Panc1 (cell line): ENCODE measurements at regions not wholly inside any gene's neighbourhood (a gene's known extent, or its start where the extent isn't known, plus 50 kb on each side); places are given as distances from the start of the nearest gene placed in this dataset.

Source experiments
- POLR2AphosphoS5 ChIP-seq: IDR thresholded peaks from 2 replicates; pipeline ENCODE4 v1.6.1; 2012; ENCODE audit warnings: mild to moderate bottlenecking, low read depth, low read length, moderate library complexity
- SIN3A ChIP-seq: IDR thresholded peaks from 2 replicates; pipeline ENCODE4 v1.6.1; 2012; ENCODE audit warnings: low read depth, mild to moderate bottlenecking, low read length, moderate library complexity, borderline replicate concordance; ENCODE audit not compliant: insufficient read depth
- TCF7L2 ChIP-seq: IDR thresholded peaks from 2 replicates; pipeline ENCODE4 v1.6.1; 2011; ENCODE audit warnings: mild to moderate bottlenecking, low read depth, low read length, inconsistent platforms
- TF ChIP-seq, protein P1 (sequence below): fragments of 450-650 bp; IDR thresholded peaks from 2 replicates; pipeline ENCODE4 v1.5.1; 2017; ENCODE audit warnings: mild to moderate bottlenecking
- TF ChIP-seq, protein P2 (sequence below), 2 experiments: IDR thresholded peaks; 2 replicates each; pipeline ENCODE4 v1.6.1; 2011 to 2012; ENCODE audit warnings: low read depth in 2 of 2, control low read depth in 1 of 2, low read length in 1 of 2, mild to moderate bottlenecking in 1 of 2, moderate library complexity in 1 of 2; ENCODE audit not compliant: insufficient read depth in 1 of 2

DNA sequence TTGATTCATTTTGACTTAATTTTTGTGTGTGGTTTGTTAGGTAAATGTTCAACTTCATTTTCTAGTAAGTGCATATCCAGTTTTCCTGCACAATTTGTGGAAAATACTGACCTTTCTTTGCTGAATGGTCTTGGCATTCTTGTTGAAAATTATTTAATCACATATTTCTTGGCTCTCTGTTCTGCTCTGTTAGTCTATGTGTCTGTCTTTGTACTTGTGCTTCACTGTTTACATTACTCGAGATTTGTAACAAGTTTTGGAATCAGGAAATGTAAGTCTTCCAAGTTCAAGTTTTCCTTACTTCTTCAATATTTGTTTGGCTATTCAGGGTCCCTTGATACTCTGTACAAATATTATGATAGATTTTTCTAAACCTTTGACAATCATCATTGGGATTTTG, 838.2 kb upstream of the POM121L12 start:
- TF ChIP-seq, protein P1, sequence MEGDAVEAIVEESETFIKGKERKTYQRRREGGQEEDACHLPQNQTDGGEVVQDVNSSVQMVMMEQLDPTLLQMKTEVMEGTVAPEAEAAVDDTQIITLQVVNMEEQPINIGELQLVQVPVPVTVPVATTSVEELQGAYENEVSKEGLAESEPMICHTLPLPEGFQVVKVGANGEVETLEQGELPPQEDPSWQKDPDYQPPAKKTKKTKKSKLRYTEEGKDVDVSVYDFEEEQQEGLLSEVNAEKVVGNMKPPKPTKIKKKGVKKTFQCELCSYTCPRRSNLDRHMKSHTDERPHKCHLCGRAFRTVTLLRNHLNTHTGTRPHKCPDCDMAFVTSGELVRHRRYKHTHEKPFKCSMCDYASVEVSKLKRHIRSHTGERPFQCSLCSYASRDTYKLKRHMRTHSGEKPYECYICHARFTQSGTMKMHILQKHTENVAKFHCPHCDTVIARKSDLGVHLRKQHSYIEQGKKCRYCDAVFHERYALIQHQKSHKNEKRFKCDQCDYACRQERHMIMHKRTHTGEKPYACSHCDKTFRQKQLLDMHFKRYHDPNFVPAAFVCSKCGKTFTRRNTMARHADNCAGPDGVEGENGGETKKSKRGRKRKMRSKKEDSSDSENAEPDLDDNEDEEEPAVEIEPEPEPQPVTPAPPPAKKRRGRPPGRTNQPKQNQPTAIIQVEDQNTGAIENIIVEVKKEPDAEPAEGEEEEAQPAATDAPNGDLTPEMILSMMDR = no peak
- TF ChIP-seq, protein P2, sequence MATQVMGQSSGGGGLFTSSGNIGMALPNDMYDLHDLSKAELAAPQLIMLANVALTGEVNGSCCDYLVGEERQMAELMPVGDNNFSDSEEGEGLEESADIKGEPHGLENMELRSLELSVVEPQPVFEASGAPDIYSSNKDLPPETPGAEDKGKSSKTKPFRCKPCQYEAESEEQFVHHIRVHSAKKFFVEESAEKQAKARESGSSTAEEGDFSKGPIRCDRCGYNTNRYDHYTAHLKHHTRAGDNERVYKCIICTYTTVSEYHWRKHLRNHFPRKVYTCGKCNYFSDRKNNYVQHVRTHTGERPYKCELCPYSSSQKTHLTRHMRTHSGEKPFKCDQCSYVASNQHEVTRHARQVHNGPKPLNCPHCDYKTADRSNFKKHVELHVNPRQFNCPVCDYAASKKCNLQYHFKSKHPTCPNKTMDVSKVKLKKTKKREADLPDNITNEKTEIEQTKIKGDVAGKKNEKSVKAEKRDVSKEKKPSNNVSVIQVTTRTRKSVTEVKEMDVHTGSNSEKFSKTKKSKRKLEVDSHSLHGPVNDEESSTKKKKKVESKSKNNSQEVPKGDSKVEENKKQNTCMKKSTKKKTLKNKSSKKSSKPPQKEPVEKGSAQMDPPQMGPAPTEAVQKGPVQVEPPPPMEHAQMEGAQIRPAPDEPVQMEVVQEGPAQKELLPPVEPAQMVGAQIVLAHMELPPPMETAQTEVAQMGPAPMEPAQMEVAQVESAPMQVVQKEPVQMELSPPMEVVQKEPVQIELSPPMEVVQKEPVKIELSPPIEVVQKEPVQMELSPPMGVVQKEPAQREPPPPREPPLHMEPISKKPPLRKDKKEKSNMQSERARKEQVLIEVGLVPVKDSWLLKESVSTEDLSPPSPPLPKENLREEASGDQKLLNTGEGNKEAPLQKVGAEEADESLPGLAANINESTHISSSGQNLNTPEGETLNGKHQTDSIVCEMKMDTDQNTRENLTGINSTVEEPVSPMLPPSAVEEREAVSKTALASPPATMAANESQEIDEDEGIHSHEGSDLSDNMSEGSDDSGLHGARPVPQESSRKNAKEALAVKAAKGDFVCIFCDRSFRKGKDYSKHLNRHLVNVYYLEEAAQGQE (IDR thresholded peaks at IDR 0.05; ENCODE audit: insufficient read depth in 1 of 2, low read depth in 2 of 2, low read length in 1 of 2) = no peak
- TF ChIP-seq POLR2AphosphoS5 = no peak
- TF ChIP-seq SIN3A = no peak
- TF ChIP-seq TCF7L2 = no peak
